ENCODE measurements at regions not wholly inside any gene's neighbourhood (a gene's known extent, or its start where the extent isn't known, plus 50 kb on each side); places are given as distances from the start of the nearest gene placed in this dataset.

DNA sequence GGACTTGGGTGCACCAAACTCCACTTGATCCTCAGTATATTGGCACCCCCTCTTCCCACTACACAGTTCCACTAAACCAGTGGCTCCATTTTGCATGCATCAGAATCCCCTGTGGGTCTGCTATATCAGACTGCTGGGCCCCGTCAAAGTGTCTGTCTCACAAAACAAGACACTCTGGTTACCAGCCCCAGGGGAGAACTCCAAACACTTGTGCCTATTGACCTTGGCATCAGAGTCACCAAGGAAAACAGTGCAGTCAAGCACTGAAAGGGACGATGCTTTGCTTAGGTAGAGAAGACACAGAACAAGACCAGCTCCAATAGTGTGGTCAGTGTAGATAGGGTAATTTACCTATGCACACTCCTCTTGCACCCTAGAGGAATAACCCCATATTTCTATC, 205.8 kb upstream of the RAI14 start:
- Histone ChIP-seq H4K20me1 (ENCODE audit: insufficient read depth, low read length) (no peaks in the 10 kb centered on the region), H3K27ac (ENCODE audit: low read depth in 1 of 2, low read length in 2 of 2) (no peak overlapping the region), H3K79me2 (ENCODE audit: insufficient read depth, low read length) (no peaks in the 10 kb centered on the region), H3K9ac (ENCODE audit: insufficient read depth, low read length, poor library complexity, severe bottlenecking) (no peak overlapping the region), H3K36me3 (replicated peaks in 1 of 2; ENCODE audit: control insufficient read depth in 1 of 2, insufficient read depth in 2 of 2, low read length in 2 of 2) (no peaks in the 10 kb centered on the region), H3K4me2 (replicated peaks; ENCODE audit: extremely low read depth, low read length, poor library complexity, severe bottlenecking) (no peak overlapping the region), H3K27me3 (ENCODE audit: control insufficient read depth in 2 of 2, insufficient read depth in 2 of 2, low read length in 2 of 2) (no peaks in the 10 kb centered on the region), H3K4me3 (replicated peaks in 1 of 3; ENCODE audit: low read depth in 2 of 3, low read length in 3 of 3) (no peak overlapping the region), H3K9me3 (replicated peaks in 1 of 2; ENCODE audit: control insufficient read depth in 1 of 2, insufficient read depth in 1 of 2, low read length in 2 of 2) (no peaks in the 10 kb centered on the region), H3K4me1 (ENCODE audit: control insufficient read depth in 1 of 2, insufficient read depth in 2 of 2, low read length in 2 of 2) (no peaks in the 10 kb centered on the region), H2AFZ (ENCODE audit: insufficient read depth, low read depth, low read length, poor library complexity, severe bottlenecking) (no peak overlapping the region)
- Mint-ChIP-seq H3K9me3 (peaks cover 0 to 9% (median 4%) of the 10 kb centered on the region in 7 donors), H3K27ac (peak overlapping the region in 1 of 7 donors; percentile 20), H3K4me1 (no peaks in the 10 kb centered on the region), H3K27me3 (ENCODE audit: low read depth in 3 of 3) (peaks cover 0 to 3% (median 2%) of the 10 kb centered on the region in 3 donors), H3K4me3 (no peak overlapping the region), H3K36me3 (no peaks in the 10 kb centered on the region)
- TF ChIP-seq, protein P1, sequence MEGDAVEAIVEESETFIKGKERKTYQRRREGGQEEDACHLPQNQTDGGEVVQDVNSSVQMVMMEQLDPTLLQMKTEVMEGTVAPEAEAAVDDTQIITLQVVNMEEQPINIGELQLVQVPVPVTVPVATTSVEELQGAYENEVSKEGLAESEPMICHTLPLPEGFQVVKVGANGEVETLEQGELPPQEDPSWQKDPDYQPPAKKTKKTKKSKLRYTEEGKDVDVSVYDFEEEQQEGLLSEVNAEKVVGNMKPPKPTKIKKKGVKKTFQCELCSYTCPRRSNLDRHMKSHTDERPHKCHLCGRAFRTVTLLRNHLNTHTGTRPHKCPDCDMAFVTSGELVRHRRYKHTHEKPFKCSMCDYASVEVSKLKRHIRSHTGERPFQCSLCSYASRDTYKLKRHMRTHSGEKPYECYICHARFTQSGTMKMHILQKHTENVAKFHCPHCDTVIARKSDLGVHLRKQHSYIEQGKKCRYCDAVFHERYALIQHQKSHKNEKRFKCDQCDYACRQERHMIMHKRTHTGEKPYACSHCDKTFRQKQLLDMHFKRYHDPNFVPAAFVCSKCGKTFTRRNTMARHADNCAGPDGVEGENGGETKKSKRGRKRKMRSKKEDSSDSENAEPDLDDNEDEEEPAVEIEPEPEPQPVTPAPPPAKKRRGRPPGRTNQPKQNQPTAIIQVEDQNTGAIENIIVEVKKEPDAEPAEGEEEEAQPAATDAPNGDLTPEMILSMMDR (IDR thresholded peaks at IDR 0.05): no peak
- intact Hi-C loops (cut with micrococcal nuclease): no loop called here
- 57% methylated on average over 1 of the region's 2 CpGs for WGBS (ENCODE audit: insufficient coverage)
- no peak for DNase-seq

DNA sequence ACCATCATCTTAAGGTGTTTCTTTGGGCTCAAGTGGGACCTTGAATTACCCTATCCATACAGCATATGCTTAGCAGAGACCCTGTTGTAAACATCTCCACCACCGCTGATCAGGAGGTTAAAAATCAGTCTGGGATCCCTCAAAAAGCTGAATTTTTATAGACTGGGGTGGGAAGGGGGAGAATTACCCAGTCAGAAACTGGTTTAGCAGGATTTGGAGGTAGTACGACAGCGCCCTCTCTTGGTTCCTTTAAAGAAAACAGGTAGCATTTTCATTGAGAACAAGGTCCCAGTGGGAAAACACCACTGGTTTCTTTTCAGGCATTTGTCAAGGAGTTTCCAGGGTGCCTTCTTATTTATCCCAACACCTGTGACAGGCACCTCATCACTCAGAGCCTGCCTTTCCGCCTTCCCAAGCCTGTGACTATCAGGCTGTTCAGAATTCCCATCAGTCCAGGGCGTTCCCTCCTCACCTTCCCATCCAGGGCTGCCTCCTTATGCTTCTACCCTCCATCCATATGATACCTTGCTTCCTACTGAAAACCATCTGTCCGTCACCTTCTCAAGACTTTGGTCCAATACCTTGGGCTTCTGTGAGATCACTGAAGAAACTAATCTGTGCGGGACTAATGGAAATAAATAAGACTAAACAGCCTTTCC, 203.8 kb upstream of the RAI14 start:
- H3K4me1 Mint-ChIP-seq: no peaks in the 10 kb centered on the region
- H3K4me1 ChIP-seq (ENCODE audit: control insufficient read depth in 1 of 2, insufficient read depth in 2 of 2, low read length in 2 of 2): no peaks in the 10 kb centered on the region
- intact Hi-C loops (cut with micrococcal nuclease): no loop called here
- no peak overlapping the region for H3K27ac ChIP-seq (ENCODE audit: low read depth in 1 of 2, low read length in 2 of 2)
- H3K36me3 Mint-ChIP-seq: no peaks in the 10 kb centered on the region
- no peak overlapping the region for H2AFZ ChIP-seq (ENCODE audit: insufficient read depth, low read depth, low read length, poor library complexity, severe bottlenecking)
- no peaks in the 10 kb centered on the region for H3K79me2 ChIP-seq (ENCODE audit: insufficient read depth, low read length)
- no peak overlapping the region for H3K4me2 ChIP-seq (replicated peaks; ENCODE audit: extremely low read depth, low read length, poor library complexity, severe bottlenecking)
- H3K4me3 ChIP-seq (replicated peaks in 1 of 3; ENCODE audit: low read depth in 2 of 3, low read length in 3 of 3): no peak overlapping the region
- H3K27me3 ChIP-seq (ENCODE audit: control insufficient read depth in 2 of 2, insufficient read depth in 2 of 2, low read length in 2 of 2): no peaks in the 10 kb centered on the region
- H3K9ac ChIP-seq (ENCODE audit: insufficient read depth, low read length, poor library complexity, severe bottlenecking): no peak overlapping the region
- H3K36me3 ChIP-seq (replicated peaks in 1 of 2; ENCODE audit: control insufficient read depth in 1 of 2, insufficient read depth in 2 of 2, low read length in 2 of 2): no peaks in the 10 kb centered on the region
- H3K27me3 Mint-ChIP-seq (ENCODE audit: low read depth in 3 of 3): peaks cover 0 to 5% (median 3%) of the 10 kb centered on the region in 3 donors
- no peak overlapping the region for H3K4me3 Mint-ChIP-seq
- H3K27ac Mint-ChIP-seq: no peak overlapping the region
- TF ChIP-seq, protein P1 (IDR thresholded peaks at IDR 0.05): no peak
- no peaks in the 10 kb centered on the region for H3K9me3 ChIP-seq (replicated peaks in 1 of 2; ENCODE audit: control insufficient read depth in 1 of 2, insufficient read depth in 1 of 2, low read length in 2 of 2)
- 0% methylated on average over 1 of the region's 7 CpGs for WGBS (ENCODE audit: insufficient coverage)
- H4K20me1 ChIP-seq (ENCODE audit: insufficient read depth, low read length): no peaks in the 10 kb centered on the region
- no peak for DNase-seq
- peaks cover 0 to 8% (median 6%) of the 10 kb centered on the region in 7 donors for H3K9me3 Mint-ChIP-seq

Measured in CD14-positive monocyte (primary cell).